HUDEP-2 (cell line): ENCODE measurements at regions not wholly inside any gene's neighbourhood (a gene's known extent, or its start where the extent isn't known, plus 50 kb on each side); places are given as distances from the start of the nearest gene placed in this dataset.
"Not testable (repeated sequence)": the region's sequence is repeated elsewhere in the genome, so short reads cannot be mapped to it uniquely, and the experiment has no call there.

Experiments used
- DNase-seq, 76 experiments: peaks; one replicate each; lab custom pipeline; 2025; ENCODE audit not compliant: unreplicated experiment in 76 of 76; lab: John Stamatoyannopoulos, UW

- no peak for DNase-seq
Measured at GRCh38 chr16:60720060-60720459, 1316.2 kb downstream of the CDH8 start.

DNA sequence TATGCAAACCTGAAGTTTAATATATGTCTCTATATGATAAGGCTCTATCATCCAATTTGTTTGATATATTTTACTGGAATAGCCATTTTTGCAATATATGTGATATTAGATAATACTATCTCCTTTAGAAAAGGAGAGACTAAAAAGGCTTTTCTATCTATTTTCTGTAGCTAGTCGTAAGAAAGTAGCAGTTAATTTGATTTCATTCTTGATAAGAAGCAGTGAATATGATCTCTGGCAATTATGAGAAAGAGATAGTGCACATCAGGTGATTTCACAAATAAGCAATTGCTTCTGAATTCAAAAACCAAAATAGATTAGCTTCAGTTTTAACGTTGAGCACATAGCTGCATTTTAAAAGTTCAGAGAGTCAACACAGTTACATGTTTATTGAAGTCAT lies 1318.4 kb downstream of the CDH8 start:
- DNase-seq, result no peak

- no peak for DNase-seq
Measured at GRCh38 chr16:60712144-60712543, 1324.1 kb downstream of the CDH8 start.

- no peak for DNase-seq
Measured at GRCh38 chr16:60704726-60705125, 1331.5 kb downstream of the CDH8 start.

GRCh38 chr16:60703096-60703495 lies 1333.1 kb downstream of the CDH8 start:
- no peak for DNase-seq

DNA sequence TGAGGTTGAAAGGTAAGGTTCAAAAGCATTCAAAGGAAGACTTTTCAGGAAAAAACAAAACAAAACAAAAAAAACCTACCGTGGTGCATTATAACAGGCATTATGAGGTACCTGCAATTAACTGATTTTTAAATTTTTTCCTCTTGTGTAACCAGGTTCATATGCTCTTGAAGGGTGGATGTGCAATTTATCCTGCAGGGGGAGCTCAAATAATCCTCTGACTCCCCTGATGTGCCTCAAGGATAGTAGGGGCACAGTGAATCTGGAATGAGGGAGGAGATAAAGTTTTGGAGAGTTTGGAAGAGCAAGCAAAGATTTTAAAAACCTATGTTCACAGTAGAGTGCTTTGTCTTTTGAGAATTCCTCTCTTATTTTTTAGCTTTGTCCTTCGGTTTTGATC lies 1349.4 kb downstream of the CDH8 start:
- no peak for DNase-seq

DNA sequence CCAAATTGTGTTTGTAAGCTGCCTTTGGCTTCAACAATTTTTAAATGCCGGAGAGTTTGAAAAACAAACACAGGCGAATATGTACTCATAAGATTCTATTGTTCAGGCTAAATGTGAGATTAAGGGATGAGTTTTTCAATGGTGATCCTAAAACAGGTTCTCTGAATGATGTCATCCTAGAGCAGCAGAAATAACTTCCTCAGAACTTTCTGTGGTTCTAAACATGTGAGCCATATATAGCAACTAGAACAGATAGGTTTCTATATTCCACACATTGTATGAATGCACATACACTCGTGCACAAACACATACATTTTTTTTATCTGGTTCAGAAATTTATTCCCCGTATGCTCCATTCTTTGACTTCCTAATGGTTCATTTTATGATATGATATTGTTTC lies 1352.2 kb downstream of the CDH8 start:
- no peak for DNase-seq

DNA sequence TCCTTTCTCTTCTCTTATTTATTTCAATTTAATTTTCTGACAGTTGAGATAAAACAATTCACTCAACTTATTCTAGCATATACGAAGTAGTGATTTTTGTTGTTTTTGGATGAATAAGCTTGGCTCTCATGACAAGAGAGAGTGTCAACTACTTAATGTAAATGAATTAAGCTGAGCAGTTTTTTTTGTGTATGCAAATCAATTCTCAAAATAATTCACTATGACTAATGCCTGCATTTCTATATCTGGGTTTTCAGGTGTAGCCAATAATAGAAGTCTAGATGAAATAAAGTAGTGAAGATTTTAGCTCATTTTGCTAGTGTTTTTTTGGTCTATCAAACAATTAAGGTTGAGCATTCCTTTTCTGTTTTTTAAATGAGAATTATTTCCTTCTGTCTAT lies 1354.0 kb downstream of the CDH8 start:
- DNase-seq, result no peak

DNA sequence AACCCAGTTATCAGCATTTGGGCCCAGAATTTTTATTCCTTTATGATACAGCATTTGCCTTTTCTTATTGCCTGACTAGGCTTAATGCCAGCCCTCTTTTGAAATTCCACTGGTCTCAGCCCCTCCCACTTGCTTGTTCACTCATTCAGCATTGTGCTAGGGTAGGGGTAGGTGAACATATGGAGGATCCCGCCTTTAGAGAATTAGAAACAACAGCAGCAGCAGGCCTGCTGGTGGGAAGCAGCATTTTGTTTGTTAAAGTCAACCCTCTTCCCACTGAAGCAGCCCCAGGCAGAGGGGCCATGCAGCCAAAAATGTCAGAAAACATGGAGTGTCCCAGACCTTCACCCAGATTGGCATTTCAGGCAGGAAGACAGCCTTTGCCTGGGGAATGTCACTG lies 1355.2 kb downstream of the CDH8 start:
- no peak for DNase-seq

GRCh38 chr16:60675022-60675421 lies 1361.2 kb downstream of the CDH8 start:
- DNase-seq, result no peak

DNA sequence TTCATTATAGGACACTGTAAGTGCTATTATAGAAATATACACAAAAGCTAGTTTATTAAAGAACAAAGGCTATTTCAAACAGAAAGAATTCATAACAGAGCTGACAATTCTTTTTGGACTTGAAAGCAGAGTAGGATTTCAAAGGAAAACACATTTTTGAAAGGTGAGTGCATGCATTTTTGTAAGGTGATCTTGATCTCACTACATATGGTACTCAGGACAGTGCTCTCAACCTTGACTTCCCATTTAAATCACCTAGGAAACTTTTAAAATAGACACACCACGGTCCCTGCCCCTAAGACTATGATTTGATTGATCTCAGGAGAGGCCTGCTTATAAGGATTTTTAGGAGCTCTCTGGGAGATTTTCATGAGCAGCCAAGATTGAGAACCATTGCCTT lies 1362.0 kb downstream of the CDH8 start:
- no peak for DNase-seq

DNA sequence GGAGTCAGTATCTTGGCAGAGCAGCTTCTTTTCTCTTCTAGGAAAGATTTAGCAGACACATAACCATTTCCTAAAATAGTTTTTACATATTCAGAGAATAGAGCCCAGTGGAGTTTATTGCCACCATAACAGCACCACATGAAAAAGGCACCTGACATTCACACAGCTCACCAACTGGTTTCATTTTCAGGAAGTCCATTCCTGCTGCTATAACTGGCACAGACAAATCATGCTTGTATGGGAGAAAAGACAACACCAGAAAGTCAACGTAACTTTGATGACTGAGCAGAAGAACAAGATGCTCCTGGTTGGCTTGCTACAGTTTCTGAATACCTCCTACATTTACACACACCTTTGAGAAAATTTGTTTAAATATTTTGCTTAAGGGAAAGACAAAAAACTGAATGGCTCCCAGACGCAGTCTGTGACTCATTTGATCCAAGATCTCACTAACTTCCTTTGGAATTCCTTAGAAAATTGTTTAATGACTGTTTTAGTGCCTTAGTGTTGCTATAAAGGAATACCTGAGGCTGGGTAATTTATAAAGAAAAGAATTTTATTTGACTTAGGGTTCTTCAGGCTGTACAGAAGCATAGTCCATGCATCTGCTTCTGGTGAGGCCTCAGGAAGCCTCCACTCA lies 1380.6 kb downstream of the CDH8 start:
- DNase-seq, result no peak

- no peak for DNase-seq
Measured at GRCh38 chr16:60651346-60651745, 1384.9 kb downstream of the CDH8 start.

GRCh38 chr16:60648290-60648689 lies 1387.9 kb downstream of the CDH8 start:
- DNase-seq, result no peak

GRCh38 chr16:60647388-60647787 lies 1388.8 kb downstream of the CDH8 start:
- DNase-seq, result not testable (repeated sequence)

GRCh38 chr16:60646631-60647030 lies 1389.6 kb downstream of the CDH8 start:
- DNase-seq, result no peak

GRCh38 chr16:60645541-60645940 lies 1390.7 kb downstream of the CDH8 start:
- DNase-seq, result no peak

DNA sequence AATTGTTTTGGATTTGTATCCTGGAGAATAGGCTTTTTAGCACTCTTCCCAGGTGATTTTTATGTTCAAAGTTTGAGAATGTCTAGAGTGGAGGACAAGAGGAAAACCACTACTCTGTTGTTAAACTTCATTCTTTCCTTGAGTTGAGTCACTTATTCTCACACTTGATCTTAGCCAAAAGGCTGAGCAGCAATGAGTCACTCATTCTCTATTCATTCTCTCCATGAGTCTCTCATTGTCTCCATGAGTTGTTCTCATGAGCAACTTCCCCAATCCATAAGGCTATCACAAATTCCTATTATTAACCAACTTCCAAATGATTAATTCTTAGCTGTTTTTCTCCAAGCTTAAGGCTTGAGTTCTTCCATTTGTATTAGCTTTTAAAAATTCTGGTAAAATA lies 1393.3 kb downstream of the CDH8 start:
- no peak for DNase-seq

DNA sequence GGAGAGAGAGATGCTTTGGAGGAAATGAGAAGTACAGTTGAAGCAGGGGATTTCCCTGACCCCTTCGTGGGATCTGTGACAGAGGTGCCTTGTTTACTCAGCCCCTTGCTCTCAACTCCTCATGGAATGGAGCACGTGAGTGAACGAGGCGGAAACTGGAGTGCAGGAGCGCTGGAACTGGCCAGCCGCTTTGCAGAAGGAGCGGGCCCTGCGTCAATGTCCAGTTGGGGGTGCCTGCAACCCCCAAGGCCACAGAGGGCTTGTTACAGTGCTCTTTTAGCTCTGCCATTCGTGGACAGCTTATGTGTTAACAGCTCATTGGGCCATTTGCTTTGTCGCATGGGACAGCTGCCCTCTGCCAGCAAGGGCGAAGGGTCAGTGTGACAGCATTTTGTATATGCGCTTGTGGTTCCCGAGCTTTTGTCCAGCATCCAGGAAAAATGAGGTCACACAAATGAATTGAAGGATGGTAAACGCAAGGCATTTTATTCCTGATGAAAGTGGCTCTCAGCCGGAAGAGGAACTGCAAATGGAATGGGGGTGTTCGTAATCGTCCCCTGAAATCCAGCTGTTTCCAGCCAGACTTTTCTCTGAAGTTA lies 1395.1 kb downstream of the CDH8 start:
- no peak for DNase-seq

DNA sequence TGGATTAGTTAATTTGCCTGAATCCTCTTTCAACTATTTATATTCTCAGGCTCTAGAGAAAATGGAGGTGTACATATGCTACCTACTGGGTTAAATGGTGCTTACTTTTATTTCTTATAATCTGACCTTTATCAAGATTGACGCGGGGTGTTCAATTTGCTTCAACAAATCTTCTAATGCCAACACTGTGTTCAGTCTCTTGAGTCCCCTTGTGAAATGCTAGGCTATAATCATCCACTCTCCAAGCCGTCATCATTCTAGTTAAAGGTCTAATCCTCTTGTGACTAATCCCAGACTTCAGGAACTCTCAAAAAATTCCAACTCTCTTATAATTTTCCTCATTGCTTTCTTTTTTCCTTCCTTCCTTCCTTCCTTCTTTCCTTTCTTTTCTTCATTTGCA lies 1396.2 kb downstream of the CDH8 start:
- DNase-seq, result no peak

GRCh38 chr16:60636636-60637035 lies 1399.6 kb downstream of the CDH8 start:
- not testable (repeated sequence) for DNase-seq

GRCh38 chr16:60636117-60636516 lies 1400.1 kb downstream of the CDH8 start:
- no peak for DNase-seq

DNA sequence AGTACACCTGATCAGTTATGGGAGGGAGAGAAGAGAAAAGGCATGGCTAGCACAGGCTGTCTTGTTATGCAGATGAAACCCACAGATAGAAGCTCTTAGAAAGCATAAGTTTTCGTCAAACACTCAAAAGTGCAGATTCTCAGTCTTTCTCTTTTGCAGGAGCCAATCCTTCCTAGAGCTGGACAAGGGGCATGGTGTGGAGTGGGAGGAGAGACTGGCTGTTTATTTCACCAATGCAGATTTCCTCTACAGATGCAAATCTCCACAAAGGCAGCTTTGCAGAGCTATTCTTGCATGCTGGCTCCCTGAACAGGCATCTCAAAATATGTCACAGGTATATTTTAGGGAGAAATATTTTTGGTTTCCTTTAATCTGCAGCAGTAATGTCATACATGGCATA lies 1400.7 kb downstream of the CDH8 start:
- DNase-seq, result no peak
